Dermis blood vessel endothelial cell (primary cell): ENCODE measurements at regions not wholly inside any gene's neighbourhood (a gene's known extent, or its start where the extent isn't known, plus 50 kb on each side); places are given as distances from the start of the nearest gene placed in this dataset.
"Not testable (repeated sequence)": the region's sequence is repeated elsewhere in the genome, so short reads cannot be mapped to it uniquely, and the experiment has no call there.

Experiments used
- DNase-seq: peaks from one replicate; pipeline ENCODE4 v3.0.0; 2010

- DNase-seq = no peak
Observed at GRCh38 chr7:91356915-91357314, 92.7 kb downstream of the FZD1 start.

- DNase-seq = no peak
Observed at GRCh38 chr7:91357379-91357778, 93.1 kb downstream of the FZD1 start.

- no peak for DNase-seq
Observed at GRCh38 chr7:91357901-91358300, 93.7 kb downstream of the FZD1 start.

- DNase-seq = no peak
Observed at GRCh38 chr7:91358303-91358702, 94.1 kb downstream of the FZD1 start.

GRCh38 chr7:91365097-91365496, 100.9 kb downstream of the FZD1 start:
- not testable (repeated sequence) for DNase-seq

GRCh38 chr7:91366091-91366490, 101.9 kb downstream of the FZD1 start:
- DNase-seq = no peak

- no peak for DNase-seq
Observed at GRCh38 chr7:91367812-91368578, 103.8 kb downstream of the FZD1 start.

GRCh38 chr7:91372323-91372722, 108.1 kb downstream of the FZD1 start:
- DNase-seq = no peak

GRCh38 chr7:91373111-91373800, 109.0 kb downstream of the FZD1 start:
- DNase-seq = no peak

GRCh38 chr7:91374321-91374989, 110.2 kb downstream of the FZD1 start:
- no peak for DNase-seq

- no peak for DNase-seq
Observed at GRCh38 chr7:91375378-91375777, 111.1 kb downstream of the FZD1 start.

- DNase-seq = no peak
Observed at GRCh38 chr7:91378131-91378530, 113.9 kb downstream of the FZD1 start.

- DNase-seq = no peak
Observed at GRCh38 chr7:91379236-91379635, 115.0 kb downstream of the FZD1 start.

- DNase-seq = no peak
Observed at GRCh38 chr7:91379991-91380390, 115.8 kb downstream of the FZD1 start.

GRCh38 chr7:91383053-91383904, 119.0 kb downstream of the FZD1 start:
- DNase-seq = no peak

GRCh38 chr7:91383905-91384274, 119.7 kb downstream of the FZD1 start:
- no peak for DNase-seq

GRCh38 chr7:91394757-91395156, 130.5 kb downstream of the FZD1 start:
- DNase-seq = not testable (repeated sequence)

GRCh38 chr7:91395313-91395712, 131.1 kb downstream of the FZD1 start:
- DNase-seq = not testable (repeated sequence)

- DNase-seq = no peak
Observed at GRCh38 chr7:91397096-91397495, 132.9 kb downstream of the FZD1 start.

GRCh38 chr7:91397612-91398011, 133.4 kb downstream of the FZD1 start:
- no peak for DNase-seq

- no peak for DNase-seq
Observed at GRCh38 chr7:91398341-91398740, 134.1 kb downstream of the FZD1 start.

GRCh38 chr7:91405092-91405788, 141.0 kb downstream of the FZD1 start:
- DNase-seq = no peak
